HCT116 (cell line): ENCODE measurements at regions not wholly inside any gene's neighbourhood (a gene's known extent, or its start where the extent isn't known, plus 50 kb on each side); places are given as distances from the start of the nearest gene placed in this dataset.

Experiments
- ATAC-seq: fragments of 200-7000 bp; cut with Tn5 transposase; 2 replicates; pipeline ENCODE4 v1.9.1; 2020; ENCODE audit warnings: mild to moderate bottlenecking, moderate library complexity
- BruUV-seq: library from RNA; stranded (reverse); fragments of 400-500 nt; replicated peaks from 2 replicates; lab custom pipeline; 2021; lab: Mats Ljungman, UMichigan
- CTCF ChIA-PET: fragments of 300-600 bp; sonication (Branson Sonifier 250); formaldehyde crosslinking; loops from one replicate; lab custom pipeline; 2021; ENCODE audit warnings: antibody characterized with exemption; lab: Charles Lee
- POLR2A ChIA-PET: fragments of 300-600, 350-600 bp; sonication (Branson Sonifier 250); formaldehyde crosslinking; loops from one replicate; lab custom pipeline; 2021; ENCODE audit warnings: antibody characterized with exemption; lab: Charles Lee
- RAD21 ChIA-PET, 2 experiments: fragments of 300-600 bp; sonication (Branson Sonifier 250); formaldehyde crosslinking; loops; one replicate each; lab custom pipeline; 2023; ENCODE audit warnings: low total read pairs in 2 of 2; ENCODE audit not compliant: uncharacterized antibody in 2 of 2, unreplicated experiment in 2 of 2, low non-redundant PET in 1 of 2; lab: Charles Lee
- DNase-seq: peaks from one replicate; pipeline ENCODE4 v3.0.0-alpha.2; 2010; ENCODE audit warnings: low read depth, low spot score
- H2AFZ ChIP-seq: fragments of 200-600 bp; shearing (Covaris generic), sonication (generic); 2 replicates; pipeline ENCODE4 v1.6.1; 2017; ENCODE audit warnings: low read depth, mixed run types, mixed read lengths, antibody characterized with exemption, low read length; ENCODE audit not compliant: poor library complexity, severe bottlenecking
- H3K27ac ChIP-seq: 2 replicates; pipeline ENCODE4 v1.5.1; 2012; ENCODE audit warnings: low read depth, low read length
- H3K27me3 ChIP-seq: fragments of 200-600 bp; sonication (generic); 2 replicates; pipeline ENCODE4 v1.6.1; 2016; ENCODE audit warnings: mixed run types, low read length, mixed read lengths; ENCODE audit not compliant: insufficient read depth
- H3K36me3 ChIP-seq, 2 experiments: fragments of 200-500 bp in 1 of 2; fragments of 200-600 bp in 1 of 2; sonication (Bioruptor generic) in 1 of 2; sonication (generic) in 1 of 2; 2 replicates each; pipeline versions ENCODE4 v1.5.1 to v1.6.1; 2014 to 2016; ENCODE audit warnings: low read length in 2 of 2, inconsistent platforms in 1 of 2, mixed read lengths in 1 of 2, mixed run types in 1 of 2; ENCODE audit not compliant: insufficient read depth in 2 of 2, control insufficient read depth in 1 of 2
- H3K4me1 ChIP-seq, 2 experiments: fragments of 200-600 bp in 1 of 2; sonication (generic) in 1 of 2; 2 replicates each; pipeline versions ENCODE4 v1.5.1 to v1.6.1; 2012 to 2017; ENCODE audit warnings: low read length in 2 of 2, inconsistent platforms in 1 of 2, mild to moderate bottlenecking in 1 of 2, mixed read lengths in 1 of 2, mixed run types in 1 of 2, moderate library complexity in 1 of 2; ENCODE audit not compliant: insufficient read depth in 2 of 2, control insufficient read depth in 1 of 2
- H3K4me2 ChIP-seq: fragments of 200-600 bp; sonication (generic); 2 replicates; pipeline ENCODE4 v1.6.1; 2017; ENCODE audit warnings: mixed run types, low read length, mixed read lengths
- H3K4me3 ChIP-seq, 2 experiments: fragments of 200-600 bp in 1 of 2; sonication (generic) in 1 of 2; replicated peaks in 1 of 2; 2 replicates each; pipeline ENCODE4 v1.5.1; 2011 to 2016; ENCODE audit warnings: low read length in 2 of 2, control low read depth in 1 of 2, low read depth in 1 of 2, mild to moderate bottlenecking in 1 of 2, mixed read lengths in 1 of 2, mixed run types in 1 of 2
- H3K79me2 ChIP-seq: fragments of 200-600 bp; sonication (generic); 2 replicates; pipeline ENCODE4 v1.6.1; 2017; ENCODE audit warnings: mild to moderate bottlenecking, mixed run types, low read length, moderate library complexity, mixed read lengths; ENCODE audit not compliant: insufficient read depth
- H3K9ac ChIP-seq: fragments of 200-600 bp; sonication (generic); 2 replicates; pipeline ENCODE4 v1.6.1; 2016; ENCODE audit warnings: low read length, mixed read lengths
- H3K9me2 ChIP-seq: fragments of 200-600 bp; sonication (generic), shearing (Covaris generic); 2 replicates; pipeline ENCODE4 v1.6.1; 2017; ENCODE audit warnings: mixed run types, mild to moderate bottlenecking, moderate library complexity; ENCODE audit not compliant: insufficient read depth
- H3K9me3 ChIP-seq, 2 experiments: fragments of 200-500 bp in 1 of 2; fragments of 200-600 bp in 1 of 2; sonication (Bioruptor generic) in 1 of 2; sonication (generic) in 1 of 2; 2 replicates each; pipeline ENCODE4 v1.6.1; 2014 to 2017; ENCODE audit warnings: low read length in 2 of 2, mixed read lengths in 2 of 2, inconsistent platforms in 1 of 2, low read depth in 1 of 2, mild to moderate bottlenecking in 1 of 2, mixed run types in 1 of 2, moderate library complexity in 1 of 2; ENCODE audit not compliant: control insufficient read depth in 1 of 2, insufficient read depth in 1 of 2
- H4K20me1 ChIP-seq: fragments of 200-600 bp; sonication (generic), shearing (Covaris generic); 2 replicates; pipeline ENCODE4 v1.6.1; 2017; ENCODE audit warnings: mixed run types, mild to moderate bottlenecking, moderate library complexity; ENCODE audit not compliant: insufficient read depth
- CBX3 ChIP-seq: IDR thresholded peaks from 2 replicates; pipeline ENCODE4 v1.6.1; 2012; ENCODE audit warnings: low read depth
- CEBPB ChIP-seq: IDR thresholded peaks from 2 replicates; pipeline ENCODE4 v1.6.1; 2012; ENCODE audit warnings: low read depth
- EZH2 ChIP-seq: fragments of 200-600 bp; sonication (generic); IDR thresholded peaks from 2 replicates; pipeline ENCODE4 v1.6.1; 2017; ENCODE audit warnings: antibody characterized with exemption, mixed run types
- POLR2A ChIP-seq: IDR thresholded peaks from 2 replicates; pipeline ENCODE4 v1.7.0; 2011; ENCODE audit warnings: borderline replicate concordance; ENCODE audit not compliant: insufficient read depth, insufficient read length; ENCODE audit errors: extremely low read depth
- SP1 ChIP-seq: IDR thresholded peaks from 2 replicates; pipeline ENCODE4 v1.6.1; 2012; ENCODE audit warnings: low read depth
- SRF ChIP-seq: IDR thresholded peaks from 2 replicates; pipeline ENCODE4 v1.6.1; 2012; ENCODE audit warnings: low read depth
- ZFX ChIP-seq: fragments of 450-650 bp; IDR thresholded peaks from 2 replicates; pipeline ENCODE4 v1.6.1; 2017
- intact Hi-C: fragments of 100-400 bp; cut with micrococcal nuclease; formaldehyde crosslinking; loops from 2 replicates; pipeline ENCODE4 v1.10.0; 2022
- TF ChIP-seq, protein P1 (sequence below): IDR thresholded peaks from 2 replicates; pipeline ENCODE4 v1.6.1; 2012
- TF ChIP-seq, protein P2 (sequence below), 3 experiments: fragments of 200-600 bp in 1 of 3; sonication (generic) in 1 of 3; IDR thresholded peaks in 2 of 3; conservative IDR thresholded peaks in 1 of 3; 2 replicates each; pipeline ENCODE4 v1.5.1; 2012 to 2017; ENCODE audit warnings: low read depth in 2 of 3, low read length in 2 of 3, antibody characterized with exemption in 1 of 3, borderline replicate concordance in 1 of 3, control low read depth in 1 of 3, mild to moderate bottlenecking in 1 of 3, mixed read lengths in 1 of 3, mixed run types in 1 of 3, moderate library complexity in 1 of 3; ENCODE audit not compliant: insufficient read depth in 1 of 3

DNA sequence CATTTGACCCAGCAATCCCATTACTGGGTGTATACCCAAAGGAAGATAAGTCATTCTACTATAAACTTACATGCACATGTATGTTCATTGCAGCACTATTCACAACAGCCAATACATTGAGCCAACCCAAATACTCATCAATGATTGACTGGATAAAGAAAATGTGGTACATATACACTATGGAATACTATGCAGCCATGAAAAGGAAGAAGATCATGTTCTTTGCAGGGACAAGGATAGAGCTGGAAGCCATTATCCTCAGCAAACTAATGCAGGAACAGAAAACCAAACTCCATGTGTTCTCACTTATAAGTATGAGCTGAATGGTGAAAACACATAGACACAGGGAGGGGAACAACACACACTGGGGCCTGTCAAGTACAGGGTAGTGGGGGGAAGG, 226.7 kb upstream of the HNMT start:
- no peak for TF ChIP-seq CBX3
- TF ChIP-seq SP1: no peak
- TF ChIP-seq SRF: no peak
- TF ChIP-seq, protein P1, sequence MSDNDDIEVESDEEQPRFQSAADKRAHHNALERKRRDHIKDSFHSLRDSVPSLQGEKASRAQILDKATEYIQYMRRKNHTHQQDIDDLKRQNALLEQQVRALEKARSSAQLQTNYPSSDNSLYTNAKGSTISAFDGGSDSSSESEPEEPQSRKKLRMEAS: no peak
- Histone ChIP-seq H3K79me2 (no peaks in the 10 kb centered on the region), H3K9ac (no peak overlapping the region), H3K4me3 (no peak overlapping the region), H3K9me3 (no peaks in the 10 kb centered on the region), H3K27ac (no peak overlapping the region), H3K36me3 (no peaks in the 10 kb centered on the region), H3K4me1 (no peaks in the 10 kb centered on the region), H2AFZ (no peak overlapping the region), H4K20me1 (no peaks in the 10 kb centered on the region), H3K4me2 (no peak overlapping the region), H3K9me2 (no peaks in the 10 kb centered on the region), H3K27me3 (no peaks in the 10 kb centered on the region)
- BruUV-seq: no TSS peak
- POLR2A ChIA-PET: no interaction called here
- CTCF ChIA-PET: no interaction called here
- intact Hi-C loops: no loop called here
- RAD21 ChIA-PET: no interaction called here
- DNase-seq (no peak), ATAC-seq (no peak)

DNA sequence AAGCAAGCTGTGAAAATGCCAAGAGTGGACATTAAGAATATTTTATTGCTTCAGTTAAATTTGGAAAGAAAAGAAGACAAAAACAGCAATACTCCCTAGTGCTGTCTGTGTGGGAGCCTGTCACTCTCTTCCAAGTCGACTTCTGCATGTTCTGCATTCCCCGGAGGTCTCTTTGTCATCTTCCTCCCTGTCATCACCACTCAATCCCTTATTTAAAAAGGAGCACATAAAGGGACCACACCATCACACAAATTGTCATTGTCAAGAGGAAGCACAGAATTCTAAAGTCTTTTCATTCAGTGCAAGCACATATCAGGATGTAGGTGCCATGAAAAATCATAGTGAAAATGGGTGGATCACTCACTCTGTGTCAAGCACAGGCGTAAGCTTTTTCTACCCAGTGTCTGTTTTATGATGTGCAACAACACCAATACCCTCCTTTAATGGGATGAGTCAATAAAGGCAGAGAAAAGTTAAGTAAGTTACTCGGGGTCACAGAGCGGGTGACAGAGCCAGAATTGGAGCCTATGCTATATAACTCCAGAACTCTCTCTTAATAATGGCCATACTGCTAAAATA, 222.4 kb upstream of the HNMT start:
- no peaks in the 10 kb centered on the region for H3K4me1 ChIP-seq
- no peaks in the 10 kb centered on the region for H3K36me3 ChIP-seq
- CTCF ChIA-PET: no interaction called here
- H3K4me2 ChIP-seq: no peak overlapping the region
- no peak overlapping the region for H3K9ac ChIP-seq
- intact Hi-C loops: no loop called here
- DNase-seq (no peak), ATAC-seq (no peak)
- RAD21 ChIA-PET: no interaction called here
- no peak overlapping the region for H3K4me3 ChIP-seq
- H4K20me1 ChIP-seq: no peaks in the 10 kb centered on the region
- H2AFZ ChIP-seq: no peak overlapping the region
- no peaks in the 10 kb centered on the region for H3K79me2 ChIP-seq
- TF ChIP-seq ZFX: no peak
- TF ChIP-seq, protein P2, sequence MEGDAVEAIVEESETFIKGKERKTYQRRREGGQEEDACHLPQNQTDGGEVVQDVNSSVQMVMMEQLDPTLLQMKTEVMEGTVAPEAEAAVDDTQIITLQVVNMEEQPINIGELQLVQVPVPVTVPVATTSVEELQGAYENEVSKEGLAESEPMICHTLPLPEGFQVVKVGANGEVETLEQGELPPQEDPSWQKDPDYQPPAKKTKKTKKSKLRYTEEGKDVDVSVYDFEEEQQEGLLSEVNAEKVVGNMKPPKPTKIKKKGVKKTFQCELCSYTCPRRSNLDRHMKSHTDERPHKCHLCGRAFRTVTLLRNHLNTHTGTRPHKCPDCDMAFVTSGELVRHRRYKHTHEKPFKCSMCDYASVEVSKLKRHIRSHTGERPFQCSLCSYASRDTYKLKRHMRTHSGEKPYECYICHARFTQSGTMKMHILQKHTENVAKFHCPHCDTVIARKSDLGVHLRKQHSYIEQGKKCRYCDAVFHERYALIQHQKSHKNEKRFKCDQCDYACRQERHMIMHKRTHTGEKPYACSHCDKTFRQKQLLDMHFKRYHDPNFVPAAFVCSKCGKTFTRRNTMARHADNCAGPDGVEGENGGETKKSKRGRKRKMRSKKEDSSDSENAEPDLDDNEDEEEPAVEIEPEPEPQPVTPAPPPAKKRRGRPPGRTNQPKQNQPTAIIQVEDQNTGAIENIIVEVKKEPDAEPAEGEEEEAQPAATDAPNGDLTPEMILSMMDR (IDR thresholded peaks at IDR 0.05 in 2 of 3, conservative IDR thresholded peaks at IDR 0.05 in 1 of 3; ENCODE audit: borderline replicate concordance in 1 of 3, insufficient read depth in 1 of 3, low read depth in 2 of 3, low read length in 2 of 3): no peak
- TF ChIP-seq CEBPB: no peak
- no peak for TF ChIP-seq EZH2
- no peak for TF ChIP-seq POLR2A
- H3K9me3 ChIP-seq: no peaks in the 10 kb centered on the region
- BruUV-seq: no TSS peak
- no peaks in the 10 kb centered on the region for H3K27me3 ChIP-seq
- POLR2A ChIA-PET: no interaction called here
- H3K27ac ChIP-seq: no peak overlapping the region
- no peaks in the 10 kb centered on the region for H3K9me2 ChIP-seq
